HL-60 (cell line): ENCODE measurements at regions not wholly inside any gene's neighbourhood (a gene's known extent, or its start where the extent isn't known, plus 50 kb on each side); places are given as distances from the start of the nearest gene placed in this dataset.

Experiments used
- DNase-seq, 2 experiments: peaks; one replicate each; pipeline ENCODE4 v3.0.0-alpha.2; 2010 to 2020; ENCODE audit warnings: low read depth in 1 of 2, low spot score in 1 of 2
- H3K27ac ChIP-seq: fragments of 250-450 bp; sonication (Bioruptor Pico); replicated peaks from 2 replicates; pipeline ENCODE4 v1.5.1; 2020; ENCODE audit warnings: mild to moderate bottlenecking, moderate library complexity
- H3K27me3 ChIP-seq: fragments of 250-450 bp; sonication (Bioruptor Pico); 2 replicates; pipeline ENCODE4 v1.5.1; 2021; ENCODE audit warnings: mild to moderate bottlenecking, moderate library complexity; ENCODE audit not compliant: insufficient read depth, poor library complexity, severe bottlenecking
- H3K4me3 ChIP-seq: replicated peaks from 2 replicates; pipeline ENCODE4 v1.5.1; 2011; ENCODE audit warnings: mild to moderate bottlenecking, control low read depth, low read length; ENCODE audit not compliant: insufficient read depth
- GABPA ChIP-seq: IDR thresholded peaks from 2 replicates; pipeline ENCODE4 v1.6.1; 2012; ENCODE audit warnings: low read depth
- POLR2AphosphoS5 ChIP-seq: IDR thresholded peaks from 2 replicates; pipeline ENCODE4 v1.6.1; 2012; ENCODE audit warnings: low read depth
- SPI1 ChIP-seq: IDR thresholded peaks from 2 replicates; pipeline ENCODE4 v1.6.1; 2012; ENCODE audit warnings: low read depth, mild to moderate bottlenecking, borderline replicate concordance
- TF ChIP-seq, protein P1 (sequence below): IDR thresholded peaks from 2 replicates; pipeline ENCODE4 v1.6.1; 2012; ENCODE audit warnings: low read depth; ENCODE audit not compliant: insufficient replicate concordance
- TF ChIP-seq, protein P2 (sequence below): IDR thresholded peaks from one replicate; pipeline ENCODE4 v1.5.1; 2011; ENCODE audit warnings: low read length, control low read depth, inconsistent platforms; ENCODE audit not compliant: insufficient read depth

DNA sequence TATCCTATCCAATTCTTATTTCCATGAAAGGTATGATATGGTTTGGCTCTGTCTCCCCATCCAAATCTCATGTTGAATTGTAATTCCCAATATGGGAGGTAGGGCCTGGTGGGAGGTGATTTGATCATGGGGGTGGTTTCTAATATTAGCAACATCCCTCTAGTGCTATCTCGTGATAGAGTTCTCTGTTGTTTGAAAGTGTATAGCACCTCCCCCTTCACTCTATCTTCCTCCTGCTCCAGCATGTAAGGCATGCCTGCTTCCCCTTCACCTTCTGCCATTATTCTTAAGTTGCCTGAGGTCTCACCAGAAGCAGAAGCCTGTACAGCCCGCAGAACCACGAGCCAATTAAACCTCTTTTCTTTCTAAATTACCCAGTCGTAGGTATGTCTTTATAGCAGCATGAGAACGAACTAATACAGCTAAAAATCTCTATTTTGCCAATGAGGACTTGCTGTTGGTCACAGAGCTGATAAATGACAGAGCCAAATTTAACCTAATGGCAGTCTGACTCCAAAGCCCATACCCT is 247.2 kb downstream of the HNRNPD start:
- DNase-seq, result no peak
- no peak overlapping the region for H3K27ac ChIP-seq
- H3K27me3 ChIP-seq, result no peaks in the 10 kb centered on the region
- TF ChIP-seq, protein P1, sequence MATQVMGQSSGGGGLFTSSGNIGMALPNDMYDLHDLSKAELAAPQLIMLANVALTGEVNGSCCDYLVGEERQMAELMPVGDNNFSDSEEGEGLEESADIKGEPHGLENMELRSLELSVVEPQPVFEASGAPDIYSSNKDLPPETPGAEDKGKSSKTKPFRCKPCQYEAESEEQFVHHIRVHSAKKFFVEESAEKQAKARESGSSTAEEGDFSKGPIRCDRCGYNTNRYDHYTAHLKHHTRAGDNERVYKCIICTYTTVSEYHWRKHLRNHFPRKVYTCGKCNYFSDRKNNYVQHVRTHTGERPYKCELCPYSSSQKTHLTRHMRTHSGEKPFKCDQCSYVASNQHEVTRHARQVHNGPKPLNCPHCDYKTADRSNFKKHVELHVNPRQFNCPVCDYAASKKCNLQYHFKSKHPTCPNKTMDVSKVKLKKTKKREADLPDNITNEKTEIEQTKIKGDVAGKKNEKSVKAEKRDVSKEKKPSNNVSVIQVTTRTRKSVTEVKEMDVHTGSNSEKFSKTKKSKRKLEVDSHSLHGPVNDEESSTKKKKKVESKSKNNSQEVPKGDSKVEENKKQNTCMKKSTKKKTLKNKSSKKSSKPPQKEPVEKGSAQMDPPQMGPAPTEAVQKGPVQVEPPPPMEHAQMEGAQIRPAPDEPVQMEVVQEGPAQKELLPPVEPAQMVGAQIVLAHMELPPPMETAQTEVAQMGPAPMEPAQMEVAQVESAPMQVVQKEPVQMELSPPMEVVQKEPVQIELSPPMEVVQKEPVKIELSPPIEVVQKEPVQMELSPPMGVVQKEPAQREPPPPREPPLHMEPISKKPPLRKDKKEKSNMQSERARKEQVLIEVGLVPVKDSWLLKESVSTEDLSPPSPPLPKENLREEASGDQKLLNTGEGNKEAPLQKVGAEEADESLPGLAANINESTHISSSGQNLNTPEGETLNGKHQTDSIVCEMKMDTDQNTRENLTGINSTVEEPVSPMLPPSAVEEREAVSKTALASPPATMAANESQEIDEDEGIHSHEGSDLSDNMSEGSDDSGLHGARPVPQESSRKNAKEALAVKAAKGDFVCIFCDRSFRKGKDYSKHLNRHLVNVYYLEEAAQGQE, result no peak
- no peak for TF ChIP-seq POLR2AphosphoS5
- TF ChIP-seq SPI1, result no peak
- TF ChIP-seq GABPA, result no peak
- TF ChIP-seq, protein P2, sequence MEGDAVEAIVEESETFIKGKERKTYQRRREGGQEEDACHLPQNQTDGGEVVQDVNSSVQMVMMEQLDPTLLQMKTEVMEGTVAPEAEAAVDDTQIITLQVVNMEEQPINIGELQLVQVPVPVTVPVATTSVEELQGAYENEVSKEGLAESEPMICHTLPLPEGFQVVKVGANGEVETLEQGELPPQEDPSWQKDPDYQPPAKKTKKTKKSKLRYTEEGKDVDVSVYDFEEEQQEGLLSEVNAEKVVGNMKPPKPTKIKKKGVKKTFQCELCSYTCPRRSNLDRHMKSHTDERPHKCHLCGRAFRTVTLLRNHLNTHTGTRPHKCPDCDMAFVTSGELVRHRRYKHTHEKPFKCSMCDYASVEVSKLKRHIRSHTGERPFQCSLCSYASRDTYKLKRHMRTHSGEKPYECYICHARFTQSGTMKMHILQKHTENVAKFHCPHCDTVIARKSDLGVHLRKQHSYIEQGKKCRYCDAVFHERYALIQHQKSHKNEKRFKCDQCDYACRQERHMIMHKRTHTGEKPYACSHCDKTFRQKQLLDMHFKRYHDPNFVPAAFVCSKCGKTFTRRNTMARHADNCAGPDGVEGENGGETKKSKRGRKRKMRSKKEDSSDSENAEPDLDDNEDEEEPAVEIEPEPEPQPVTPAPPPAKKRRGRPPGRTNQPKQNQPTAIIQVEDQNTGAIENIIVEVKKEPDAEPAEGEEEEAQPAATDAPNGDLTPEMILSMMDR, result no peak
- H3K4me3 ChIP-seq, result no peak overlapping the region

DNA sequence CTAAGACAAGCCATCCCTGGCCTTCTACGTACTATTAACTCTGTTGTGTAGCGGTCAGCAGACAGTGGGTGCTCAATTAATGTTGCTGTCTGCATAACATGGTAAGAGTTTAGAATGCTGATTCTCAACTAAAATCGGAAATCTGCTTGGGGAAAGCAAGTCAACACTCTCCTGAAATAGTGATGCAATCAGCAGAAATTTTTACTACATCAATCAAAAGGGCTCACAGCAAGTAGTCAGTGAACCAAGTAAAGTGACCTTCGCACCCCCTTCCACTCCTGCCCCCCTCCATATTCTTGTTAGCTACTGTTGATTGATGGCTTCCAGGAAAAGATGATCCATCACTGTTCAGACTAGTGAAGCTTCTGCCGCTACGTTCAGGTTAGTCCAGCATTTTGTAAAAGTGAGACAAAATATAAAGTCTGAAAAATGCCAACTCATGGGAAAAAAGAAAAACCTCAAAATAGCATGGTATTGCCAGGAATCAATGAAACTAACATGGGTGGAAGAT is 247.9 kb downstream of the HNRNPD start:
- H3K4me3 ChIP-seq, result no peak overlapping the region

DNA sequence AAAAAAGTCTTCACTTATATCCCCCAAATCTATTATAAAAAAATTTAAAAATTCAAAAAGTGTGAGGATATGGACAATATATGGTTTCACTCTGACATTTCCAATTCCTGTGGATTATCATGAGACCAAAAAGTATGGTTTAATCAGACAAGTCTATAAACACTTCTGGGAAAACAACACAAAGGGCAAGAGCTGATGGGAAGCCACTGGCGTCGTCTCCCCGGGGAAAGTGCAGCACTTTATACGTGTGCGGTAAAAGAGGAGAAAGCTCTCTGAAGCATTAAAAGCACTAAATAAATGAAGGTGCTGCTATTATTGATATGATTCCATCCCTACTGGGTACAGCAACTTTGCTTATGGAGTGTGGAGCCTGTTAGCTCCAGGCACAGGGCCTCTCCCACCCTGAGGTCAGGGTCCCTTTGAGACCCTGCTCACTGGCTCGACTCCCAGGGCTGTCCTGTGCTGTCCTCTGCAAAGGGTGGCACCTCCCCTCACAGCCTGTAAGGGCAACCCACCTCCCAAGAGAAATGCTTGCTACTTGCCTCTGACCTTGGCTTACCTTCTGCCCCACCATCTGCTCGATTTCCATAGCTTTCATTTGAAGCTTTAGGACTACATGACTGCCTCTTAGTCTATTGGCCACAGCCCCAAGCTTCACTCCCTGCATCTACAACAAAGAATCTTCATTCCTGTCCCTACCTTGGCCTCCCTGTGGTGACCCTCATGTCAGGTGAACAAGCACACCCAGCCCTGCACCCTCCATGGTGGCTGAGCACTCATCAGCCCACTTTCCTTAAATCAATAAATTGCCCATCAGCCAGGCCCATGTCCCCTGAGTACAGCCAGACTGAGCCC is 248.6 kb downstream of the HNRNPD start:
- no peak for DNase-seq
- H3K4me3 ChIP-seq, result no peak overlapping the region

More for the DNA sequence above, 247.9 kb downstream of the HNRNPD start:
- Histone ChIP-seq H3K27ac (no peak overlapping the region), H3K27me3 (no peaks in the 10 kb centered on the region)
- TF ChIP-seq SPI1 (no peak), GABPA (no peak), POLR2AphosphoS5 (no peak)
- TF ChIP-seq, protein P2, result no peak
- TF ChIP-seq, protein P1, result no peak
- DNase-seq, result no peak

DNA sequence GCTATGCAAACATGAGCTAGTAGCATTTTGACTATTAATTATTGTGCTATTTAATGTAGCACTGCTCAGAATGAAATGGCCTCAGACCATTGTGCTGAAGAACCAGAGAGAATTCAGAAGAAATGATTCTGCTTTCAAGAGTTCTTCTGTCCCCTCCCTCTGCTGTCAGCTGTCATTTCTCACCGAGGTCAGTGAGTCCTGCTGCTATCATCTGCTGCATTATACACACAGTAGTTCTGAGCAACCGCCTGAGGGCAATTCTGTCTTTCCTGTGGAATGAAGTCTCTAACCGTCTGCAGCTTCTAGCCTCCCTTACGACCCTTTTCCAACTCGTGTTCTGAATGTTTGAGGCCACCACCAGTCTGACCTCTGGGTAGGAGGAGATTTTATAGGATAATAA is 249.4 kb downstream of the HNRNPD start:
- Histone ChIP-seq H3K4me3 (no peak overlapping the region), H3K27ac (no peak overlapping the region), H3K27me3 (no peaks in the 10 kb centered on the region)
- no peak for DNase-seq
- TF ChIP-seq SPI1 (no peak), GABPA (no peak), POLR2AphosphoS5 (no peak)
- TF ChIP-seq, protein P1, result no peak
- TF ChIP-seq, protein P2, result no peak

More for the DNA sequence above, 248.6 kb downstream of the HNRNPD start:
- TF ChIP-seq POLR2AphosphoS5 (no peak), SPI1 (no peak)
- Histone ChIP-seq H3K27me3 (no peaks in the 10 kb centered on the region), H3K27ac (no peak overlapping the region)
